ENCODE measurements at regions not wholly inside any gene's neighbourhood (a gene's known extent, or its start where the extent isn't known, plus 50 kb on each side); places are given as distances from the start of the nearest gene placed in this dataset.

DNA sequence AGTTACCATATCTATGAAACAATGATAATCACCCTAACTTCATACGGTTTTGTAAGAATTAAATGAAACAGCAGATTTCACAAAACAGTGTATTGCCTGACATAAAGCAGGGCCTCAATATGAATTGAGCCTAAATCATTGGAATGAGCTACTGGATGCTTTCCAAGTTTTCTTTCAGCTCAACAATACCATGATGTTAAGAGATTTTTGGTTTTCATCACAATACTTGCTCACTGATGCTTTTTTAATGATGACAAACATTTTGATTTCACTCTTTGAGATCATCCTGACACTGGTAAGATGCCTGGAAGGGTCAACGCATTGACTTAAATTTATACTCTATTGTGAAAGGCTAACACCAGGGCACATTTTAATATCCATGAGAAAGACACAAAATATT, 377.5 kb downstream of the ZNF521 start:
- TF ChIP-seq, protein P1, sequence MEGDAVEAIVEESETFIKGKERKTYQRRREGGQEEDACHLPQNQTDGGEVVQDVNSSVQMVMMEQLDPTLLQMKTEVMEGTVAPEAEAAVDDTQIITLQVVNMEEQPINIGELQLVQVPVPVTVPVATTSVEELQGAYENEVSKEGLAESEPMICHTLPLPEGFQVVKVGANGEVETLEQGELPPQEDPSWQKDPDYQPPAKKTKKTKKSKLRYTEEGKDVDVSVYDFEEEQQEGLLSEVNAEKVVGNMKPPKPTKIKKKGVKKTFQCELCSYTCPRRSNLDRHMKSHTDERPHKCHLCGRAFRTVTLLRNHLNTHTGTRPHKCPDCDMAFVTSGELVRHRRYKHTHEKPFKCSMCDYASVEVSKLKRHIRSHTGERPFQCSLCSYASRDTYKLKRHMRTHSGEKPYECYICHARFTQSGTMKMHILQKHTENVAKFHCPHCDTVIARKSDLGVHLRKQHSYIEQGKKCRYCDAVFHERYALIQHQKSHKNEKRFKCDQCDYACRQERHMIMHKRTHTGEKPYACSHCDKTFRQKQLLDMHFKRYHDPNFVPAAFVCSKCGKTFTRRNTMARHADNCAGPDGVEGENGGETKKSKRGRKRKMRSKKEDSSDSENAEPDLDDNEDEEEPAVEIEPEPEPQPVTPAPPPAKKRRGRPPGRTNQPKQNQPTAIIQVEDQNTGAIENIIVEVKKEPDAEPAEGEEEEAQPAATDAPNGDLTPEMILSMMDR (IDR thresholded peaks at IDR 0.05; ENCODE audit: borderline replicate concordance, control extremely low read depth, extremely low read depth, insufficient read depth, missing control alignments) = no peak
- in situ Hi-C loops (cut with MboI; ENCODE audit: low sequenced_read_pairs, unreplicated experiment) = no loop called here
- DNase-seq (ENCODE audit: low spot score) = no peak

DNA sequence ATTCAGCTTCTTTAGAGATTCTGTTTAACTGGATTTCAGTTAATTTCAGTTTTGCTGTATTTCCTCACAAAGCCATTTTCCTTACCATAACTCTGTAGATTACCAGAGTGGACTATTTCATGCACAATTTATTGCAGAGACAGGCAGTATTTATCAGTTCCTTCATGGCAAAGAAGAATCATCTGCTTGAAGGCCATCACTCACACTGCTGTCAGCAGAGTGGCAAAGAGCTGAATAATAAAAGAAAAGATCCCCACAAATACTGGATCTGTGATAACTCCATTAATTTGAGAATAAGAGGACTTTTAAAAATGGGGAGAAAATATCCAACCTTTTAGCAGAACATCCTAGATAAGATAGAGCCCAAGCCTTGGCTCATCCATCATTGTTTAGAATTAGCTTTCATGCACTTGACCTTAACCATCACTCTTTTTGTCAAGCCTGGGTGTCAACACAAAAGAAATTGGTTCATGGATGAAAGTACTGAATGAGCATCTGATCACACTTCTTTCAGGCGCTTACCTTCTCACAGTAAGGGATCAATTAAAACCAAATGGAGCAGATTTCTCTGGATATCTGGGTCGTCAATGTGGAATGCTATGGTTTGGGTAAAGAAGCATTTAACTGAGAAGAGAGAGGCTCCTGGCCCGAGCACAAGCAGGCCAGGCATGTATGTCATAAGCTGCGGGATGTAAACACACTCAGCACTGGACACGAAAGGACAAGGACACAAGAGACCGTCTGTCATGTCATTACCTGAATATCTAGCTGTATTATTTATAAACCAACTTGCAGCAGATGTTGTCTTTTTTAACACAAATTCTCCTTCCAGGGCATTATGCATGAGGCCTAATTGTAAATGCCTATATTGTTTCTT, 376.2 kb downstream of the ZNF521 start:
- DNase-seq (ENCODE audit: low spot score) = no peak
- in situ Hi-C loops (cut with MboI; ENCODE audit: low sequenced_read_pairs, unreplicated experiment) = no loop called here
- TF ChIP-seq, protein P1 (IDR thresholded peaks at IDR 0.05; ENCODE audit: borderline replicate concordance, control extremely low read depth, extremely low read depth, insufficient read depth, missing control alignments) = no peak

DNA sequence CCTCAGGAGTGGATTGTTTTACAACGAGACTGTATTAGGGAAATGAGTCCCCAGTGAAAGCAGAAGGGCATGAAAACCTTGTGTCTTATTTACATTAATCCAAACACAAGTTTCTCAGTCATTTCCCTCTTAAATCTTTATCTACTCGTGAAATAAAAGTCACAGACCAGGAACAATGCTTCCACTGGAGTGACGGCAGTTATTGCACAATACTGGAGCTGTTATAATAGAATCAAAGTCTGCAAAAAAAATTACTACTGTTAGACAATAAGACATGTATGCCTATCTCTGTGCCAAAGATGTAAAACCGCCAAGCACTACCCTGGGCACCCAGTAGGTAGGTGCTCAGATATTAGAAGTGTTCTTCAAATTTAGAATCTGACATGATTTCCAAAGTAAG, 375.5 kb downstream of the ZNF521 start:
- DNase-seq (ENCODE audit: low spot score) = no peak
- in situ Hi-C loops (cut with MboI; ENCODE audit: low sequenced_read_pairs, unreplicated experiment) = no loop called here
- TF ChIP-seq, protein P1 (IDR thresholded peaks at IDR 0.05; ENCODE audit: borderline replicate concordance, control extremely low read depth, extremely low read depth, insufficient read depth, missing control alignments) = no peak

DNA sequence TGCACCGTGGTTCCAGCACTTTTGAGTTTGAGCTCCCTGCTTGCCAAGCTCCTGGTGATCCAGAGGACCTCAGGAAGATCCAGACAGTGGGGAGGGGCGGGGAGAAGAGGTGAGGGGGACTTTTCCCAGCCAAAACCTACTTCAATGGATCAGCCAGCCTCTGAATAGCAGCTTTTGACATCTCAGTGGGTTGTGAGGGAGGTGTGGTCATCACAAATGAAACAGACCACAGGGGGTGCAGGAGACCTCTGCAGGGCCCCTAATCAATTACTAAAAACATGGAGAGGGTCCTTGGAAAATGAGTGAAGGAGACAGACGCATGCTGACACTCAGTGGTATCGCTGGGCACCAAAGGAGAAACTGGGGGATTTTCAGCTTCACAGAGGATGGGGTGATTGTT, 372.7 kb downstream of the ZNF521 start:
- no peak for DNase-seq (ENCODE audit: low spot score)
- in situ Hi-C loops (cut with MboI; ENCODE audit: low sequenced_read_pairs, unreplicated experiment) = no loop called here
- TF ChIP-seq, protein P1 (IDR thresholded peaks at IDR 0.05; ENCODE audit: borderline replicate concordance, control extremely low read depth, extremely low read depth, insufficient read depth, missing control alignments) = no peak

DNA sequence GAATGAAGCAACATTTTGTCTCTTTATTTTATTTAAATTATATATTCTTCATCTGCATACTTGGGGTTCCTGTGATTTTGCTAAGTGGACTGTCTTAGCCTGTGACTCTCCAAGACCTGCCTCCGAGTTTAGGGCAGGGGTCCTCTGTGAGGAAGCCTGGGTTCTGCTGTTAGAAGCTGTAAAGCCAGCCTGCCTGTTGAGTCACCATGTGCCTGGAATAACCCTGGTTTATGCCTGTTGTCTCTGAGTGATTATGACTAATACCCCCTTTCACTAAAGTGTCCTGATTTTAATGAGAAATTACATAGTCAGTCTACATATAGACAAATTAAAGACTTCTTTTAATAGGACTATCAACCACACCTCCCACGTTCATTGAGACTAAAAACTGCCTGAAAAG, 369.1 kb downstream of the ZNF521 start:
- in situ Hi-C loops (cut with MboI; ENCODE audit: low sequenced_read_pairs, unreplicated experiment) = no loop called here
- DNase-seq (ENCODE audit: low spot score) = no peak
- TF ChIP-seq, protein P1 (IDR thresholded peaks at IDR 0.05; ENCODE audit: borderline replicate concordance, control extremely low read depth, extremely low read depth, insufficient read depth, missing control alignments) = no peak

DNA sequence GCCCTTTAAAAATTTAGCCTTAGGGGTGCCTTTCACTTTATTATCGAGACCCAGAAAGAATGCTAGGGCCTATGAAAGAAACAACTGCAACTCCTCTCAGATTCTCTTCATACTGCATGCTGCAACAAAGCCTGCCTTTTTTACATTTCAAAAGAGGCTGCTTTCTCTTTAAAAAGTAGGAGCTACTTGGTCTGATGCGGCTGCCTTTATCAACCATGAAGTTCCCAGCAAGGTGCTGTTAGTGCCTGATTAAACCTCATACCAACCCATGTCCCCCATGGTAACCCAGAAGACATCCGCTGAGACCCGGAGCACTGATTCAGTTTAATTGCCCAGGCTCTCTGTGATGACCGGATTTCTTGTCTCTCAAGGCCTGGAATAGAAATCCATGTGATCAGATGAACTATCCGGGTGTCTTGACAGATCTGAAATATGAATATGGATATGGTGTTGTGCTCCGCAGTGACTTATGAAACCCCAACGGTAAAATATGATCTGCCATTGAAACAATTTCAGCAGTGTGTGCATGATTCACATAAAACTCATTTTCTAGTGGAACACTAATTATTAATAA, 368.3 kb downstream of the ZNF521 start:
- DNase-seq (ENCODE audit: low spot score) = no peak
- TF ChIP-seq, protein P1 (IDR thresholded peaks at IDR 0.05; ENCODE audit: borderline replicate concordance, control extremely low read depth, extremely low read depth, insufficient read depth, missing control alignments) = no peak
- in situ Hi-C loops (cut with MboI; ENCODE audit: low sequenced_read_pairs, unreplicated experiment) = no loop called here

All from GM13976 (cell line).